ENCODE measurements at regions not wholly inside any gene's neighbourhood (a gene's known extent, or its start where the extent isn't known, plus 50 kb on each side); places are given as distances from the start of the nearest gene placed in this dataset.

- DNase-seq: no peak
These were observed 56.5 kb upstream of the JDP2 start for GRCh38 chr14:75371297-75371696.

GRCh38 chr14:75372260-75372659, 55.6 kb upstream of the JDP2 start:
- no peak for DNase-seq

- no peak for DNase-seq
These were observed 54.7 kb upstream of the JDP2 start for GRCh38 chr14:75373133-75373532.

- no peak for DNase-seq
These were observed 54.2 kb upstream of the JDP2 start for GRCh38 chr14:75373616-75374015.

GRCh38 chr14:75374911-75375310, 52.9 kb upstream of the JDP2 start:
- no peak for DNase-seq

- DNase-seq: no peak
These were observed 51.8 kb upstream of the JDP2 start for GRCh38 chr14:75375983-75376382.

All from NCI-H446 (cell line).